GM21529 (cell line): ENCODE measurements at regions not wholly inside any gene's neighbourhood (a gene's known extent, or its start where the extent isn't known, plus 50 kb on each side); places are given as distances from the start of the nearest gene placed in this dataset.

Source experiments
- ATAC-seq: cut with Tn5 transposase; IDR thresholded peaks from one replicate; pipeline ENCODE4 v1.9.1; 2021; ENCODE audit not compliant: unreplicated experiment

- ATAC-seq = no peak
These were observed 78.3 kb downstream of the RAMP3 start for GRCh38 chr7:45235905-45236304.

GRCh38 chr7:45236666-45237065 is 79.1 kb downstream of the RAMP3 start:
- ATAC-seq = no peak

DNA sequence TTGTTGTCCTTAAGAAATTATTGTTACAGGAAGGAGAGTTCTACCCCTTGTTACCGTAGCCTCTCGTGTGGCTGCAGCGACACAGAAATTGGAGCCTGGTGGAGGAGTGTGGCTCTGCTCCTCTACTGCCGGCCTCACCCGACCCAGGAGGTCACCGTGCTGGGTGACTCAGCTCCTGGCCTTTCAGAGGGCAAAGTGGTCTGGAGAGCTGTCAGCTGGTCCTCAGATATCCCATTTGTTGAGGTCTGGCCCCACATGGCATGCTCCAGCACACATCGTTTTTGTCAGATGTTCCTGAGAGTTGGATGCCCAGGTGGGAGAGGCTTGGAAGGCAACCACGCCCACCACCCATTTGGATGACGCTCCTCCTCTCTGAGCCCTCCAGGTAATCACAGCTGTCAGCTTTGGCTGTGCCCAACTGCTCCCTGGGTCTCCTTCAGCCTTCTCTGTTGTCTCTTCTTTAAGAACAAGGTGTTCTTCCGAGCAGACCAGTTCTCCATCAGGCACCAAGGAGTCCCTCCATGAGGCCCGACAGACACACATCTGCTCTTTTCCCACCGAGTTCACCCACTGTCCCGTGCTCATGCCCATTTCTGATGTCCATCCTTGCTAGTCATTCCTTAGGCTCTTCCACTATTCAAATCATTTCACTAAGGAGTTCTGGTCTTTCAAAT is 80.3 kb downstream of the RAMP3 start:
- ATAC-seq = no peak

GRCh38 chr7:45238806-45239205 is 81.2 kb downstream of the RAMP3 start:
- no peak for ATAC-seq

GRCh38 chr7:45239486-45239885 is 81.9 kb downstream of the RAMP3 start:
- ATAC-seq = no peak

GRCh38 chr7:45240273-45240771 is 82.7 kb downstream of the RAMP3 start:
- no peak for ATAC-seq

GRCh38 chr7:45240926-45241325 is 83.3 kb downstream of the RAMP3 start:
- no peak for ATAC-seq

- ATAC-seq = no peak
These were observed 83.9 kb downstream of the RAMP3 start for GRCh38 chr7:45241339-45242109.

- ATAC-seq = no peak
These were observed 84.7 kb downstream of the RAMP3 start for GRCh38 chr7:45242261-45242660.

GRCh38 chr7:45242698-45243097 is 85.1 kb downstream of the RAMP3 start:
- no peak for ATAC-seq

DNA sequence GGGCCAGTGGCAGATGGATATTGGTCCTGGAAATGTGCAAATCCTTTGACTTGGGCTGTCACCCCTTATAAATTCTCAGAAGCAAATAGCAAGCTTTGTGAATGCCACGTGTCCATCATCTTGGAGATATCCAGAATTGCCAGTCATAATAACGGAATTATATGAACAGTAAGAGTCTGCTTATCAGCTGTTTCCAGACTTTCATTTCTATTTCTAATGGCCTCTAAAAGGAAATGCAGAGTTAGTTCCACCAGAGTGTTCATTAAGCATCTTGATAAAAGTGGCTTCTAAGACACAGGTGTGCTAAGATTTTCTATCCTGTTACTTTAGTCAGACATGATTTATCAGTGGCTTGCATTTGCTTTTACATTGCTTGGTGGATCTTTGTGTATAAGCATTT is 87.4 kb downstream of the RAMP3 start:
- ATAC-seq = no peak

- ATAC-seq = no peak
These were observed 88.7 kb downstream of the RAMP3 start for GRCh38 chr7:45246339-45246738.

DNA sequence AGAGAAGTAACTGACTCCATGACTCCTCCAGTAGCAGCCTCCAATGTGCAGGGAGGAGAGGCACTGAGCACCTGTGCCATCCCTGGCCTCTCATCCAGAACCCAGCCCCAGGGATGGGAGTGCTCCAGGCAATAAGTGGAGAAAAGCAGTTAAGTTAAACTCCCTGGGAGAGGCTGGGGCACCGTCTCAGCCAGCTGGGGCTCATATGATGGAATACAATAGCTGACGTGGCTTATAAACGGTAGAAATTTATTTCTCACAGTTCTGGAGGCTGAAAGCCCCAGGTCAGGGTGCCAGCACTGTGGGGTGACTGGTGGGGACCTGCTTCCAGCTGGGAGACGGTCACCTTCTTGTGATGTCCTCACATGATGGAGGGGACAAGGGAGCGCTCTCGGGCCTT is 94.7 kb downstream of the RAMP3 start:
- ATAC-seq = no peak

GRCh38 chr7:45252857-45253256 is 95.3 kb downstream of the RAMP3 start:
- no peak for ATAC-seq

- no peak for ATAC-seq
These were observed 95.8 kb downstream of the RAMP3 start for GRCh38 chr7:45253368-45253767.

DNA sequence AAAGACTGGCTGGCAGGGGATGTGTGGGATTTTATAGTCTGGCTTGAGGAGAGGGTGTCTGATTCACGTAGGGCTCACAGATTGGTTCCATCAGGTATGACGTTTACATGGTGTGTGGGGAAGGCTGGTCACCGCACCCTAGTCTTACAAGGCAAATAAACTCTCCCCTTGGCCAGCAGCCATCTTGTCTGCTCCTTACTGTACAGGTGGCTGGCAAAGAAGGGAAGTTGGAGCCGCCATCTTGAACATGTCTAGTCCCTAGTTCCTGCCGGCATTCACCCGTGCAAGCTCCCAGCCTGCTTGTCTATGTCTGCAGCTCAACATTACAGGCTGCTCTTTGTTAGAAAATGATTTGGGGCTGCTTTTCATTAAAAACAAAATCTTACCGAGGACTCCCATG is 97.6 kb downstream of the RAMP3 start:
- ATAC-seq = no peak

GRCh38 chr7:45256309-45256708 is 98.7 kb downstream of the RAMP3 start:
- no peak for ATAC-seq

GRCh38 chr7:45256775-45257174 is 99.2 kb downstream of the RAMP3 start:
- ATAC-seq = no peak

DNA sequence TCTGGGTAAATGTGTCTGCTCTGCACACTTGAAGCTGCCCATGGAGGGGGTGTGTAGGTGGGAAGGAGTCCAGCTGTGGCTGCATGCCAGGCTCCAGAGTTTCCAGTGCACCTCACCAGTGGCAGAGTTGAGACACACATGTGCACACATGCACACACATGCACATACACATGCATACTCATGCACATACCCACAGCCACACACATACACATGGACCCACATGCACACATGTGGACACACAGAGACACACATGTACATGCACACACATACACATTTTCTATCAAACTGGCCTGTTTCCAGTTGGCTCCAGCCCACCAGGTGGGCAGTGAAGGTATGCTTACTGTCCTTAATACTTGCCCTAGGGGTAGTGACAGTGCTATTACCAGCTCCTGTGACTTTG is 99.7 kb downstream of the RAMP3 start:
- ATAC-seq = no peak

GRCh38 chr7:45258533-45259226 is 101.1 kb downstream of the RAMP3 start:
- ATAC-seq = no peak

DNA sequence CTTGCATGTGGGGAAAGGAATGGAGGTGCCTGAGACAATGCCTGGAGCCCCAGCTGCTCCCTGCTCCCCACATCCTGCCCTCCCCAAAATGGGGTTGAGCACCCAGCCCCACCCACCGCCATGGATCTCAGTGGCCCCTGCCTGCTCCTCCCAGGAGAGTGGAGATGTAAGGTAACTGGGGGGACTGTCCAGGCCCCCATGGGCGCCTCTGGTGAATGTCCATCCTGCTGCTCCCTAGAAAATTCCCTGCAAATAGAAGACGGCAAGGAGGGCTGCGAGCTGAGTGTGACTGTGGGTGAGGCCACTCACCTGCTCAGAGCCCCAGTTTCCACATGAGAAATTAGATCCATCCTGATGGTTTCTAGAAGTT is 101.6 kb downstream of the RAMP3 start:
- ATAC-seq = no peak
